Cardiac fibroblast (primary cell): ENCODE measurements at regions not wholly inside any gene's neighbourhood (a gene's known extent, or its start where the extent isn't known, plus 50 kb on each side); places are given as distances from the start of the nearest gene placed in this dataset.
A peak's percentile ranks its signal among the peaks of the same experiment; 100 is the strongest.

Experiments
- DNase-seq, 2 donors: peaks; one replicate each; pipeline versions ENCODE4 v3.0.0 to v3.0.0-alpha.2; 2010; ENCODE audit warnings: low read depth in 2 of 2
- H3K4me3 ChIP-seq, 2 donors: replicated peaks in 1 of 2; 1 replicate in 1 of 2; 2 replicates in 1 of 2; pipeline ENCODE4 v1.5.1; 2011; ENCODE audit warnings: low read depth in 2 of 2, low read length in 2 of 2, mild to moderate bottlenecking in 2 of 2, moderate library complexity in 1 of 2
- CTCF ChIP-seq: IDR thresholded peaks from one replicate; pipeline ENCODE4 v1.5.1; 2011; ENCODE audit warnings: low read depth, mild to moderate bottlenecking, low read length, inconsistent platforms

GRCh38 chr9:78133751-78134150 lies 102.1 kb upstream of the CEP78 start:
- no peak for DNase-seq
- TF ChIP-seq CTCF = no peak

GRCh38 chr9:78132701-78133058 lies 101.1 kb upstream of the GNAQ start:
- TF ChIP-seq CTCF = no peak
- no peak overlapping the region for H3K4me3 ChIP-seq
- no peak for DNase-seq

More at GRCh38 chr9:78133751-78134150, 102.1 kb upstream of the CEP78 start:
- no peak overlapping the region for H3K4me3 ChIP-seq

- no peak overlapping the region for H3K4me3 ChIP-seq
- DNase-seq = peak in 1 of 2 donors; percentile 33
- TF ChIP-seq CTCF = no peak
These were observed 100.5 kb upstream of the GNAQ start for GRCh38 chr9:78131969-78132700.

- no peak for TF ChIP-seq CTCF
- no peak for DNase-seq
These were observed 99.2 kb upstream of the GNAQ start for GRCh38 chr9:78130853-78131252.

GRCh38 chr9:78130004-78130403 lies 98.4 kb upstream of the GNAQ start:
- H3K4me3 ChIP-seq = no peak overlapping the region
- peak; percentile 38 to 61 for DNase-seq
- no peak for TF ChIP-seq CTCF

More at GRCh38 chr9:78130853-78131252, 99.2 kb upstream of the GNAQ start:
- no peak overlapping the region for H3K4me3 ChIP-seq

GRCh38 chr9:78127279-78128225 lies 95.9 kb upstream of the GNAQ start:
- DNase-seq = no peak
- no peak overlapping the region for H3K4me3 ChIP-seq
- TF ChIP-seq CTCF = no peak
